Right lobe of liver (tissue), 4 donors: ENCODE measurements at regions not wholly inside any gene's neighbourhood (a gene's known extent, or its start where the extent isn't known, plus 50 kb on each side); places are given as distances from the start of the nearest gene placed in this dataset.

ENCODE experiments used
- POLR2A ChIP-seq: fragments of 450-650 bp; IDR thresholded peaks from one replicate; pipeline ENCODE4 v1.6.1; 2017; ENCODE audit warnings: antibody characterized with exemption, mild to moderate bottlenecking
- TF ChIP-seq, protein P1 (sequence below), 4 donors: fragments of 200-600 bp in 3 of 4; fragments of 450-650 bp in 1 of 4; IDR thresholded peaks; one replicate each; pipeline versions ENCODE4 v1.5.1 to v1.8.0; 2016 to 2022; ENCODE audit warnings: antibody characterized with exemption in 4 of 4, mild to moderate bottlenecking in 2 of 4
- donor health status: DM: no; HTN: no; CAD: no.
- donor health status: DM: no; HTN: no; CAD: no.
- donor health status: DM: no; HTN: yes; CAD: no.

DNA sequence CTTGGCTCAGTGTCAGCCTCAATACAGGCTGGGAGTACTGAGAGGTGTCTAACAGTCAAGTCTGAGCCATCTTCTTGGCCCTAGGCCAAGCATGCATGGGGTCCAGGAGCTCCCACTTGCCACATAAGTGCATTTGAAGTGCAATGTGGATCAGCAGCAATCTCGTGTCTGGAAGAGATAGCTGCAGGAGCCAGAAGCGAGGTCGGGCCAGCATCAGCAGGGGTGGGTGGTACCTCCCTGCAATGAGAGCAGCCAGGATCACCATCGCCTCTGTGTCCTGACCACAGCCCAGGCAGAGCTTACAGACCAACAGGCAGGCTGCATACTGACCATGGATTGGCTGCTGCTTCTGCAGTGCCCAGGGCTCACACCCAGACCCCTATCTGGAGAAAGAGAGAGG is 83.0 kb upstream of the CXCL12 start:
- no peak for TF ChIP-seq POLR2A
- TF ChIP-seq, protein P1, sequence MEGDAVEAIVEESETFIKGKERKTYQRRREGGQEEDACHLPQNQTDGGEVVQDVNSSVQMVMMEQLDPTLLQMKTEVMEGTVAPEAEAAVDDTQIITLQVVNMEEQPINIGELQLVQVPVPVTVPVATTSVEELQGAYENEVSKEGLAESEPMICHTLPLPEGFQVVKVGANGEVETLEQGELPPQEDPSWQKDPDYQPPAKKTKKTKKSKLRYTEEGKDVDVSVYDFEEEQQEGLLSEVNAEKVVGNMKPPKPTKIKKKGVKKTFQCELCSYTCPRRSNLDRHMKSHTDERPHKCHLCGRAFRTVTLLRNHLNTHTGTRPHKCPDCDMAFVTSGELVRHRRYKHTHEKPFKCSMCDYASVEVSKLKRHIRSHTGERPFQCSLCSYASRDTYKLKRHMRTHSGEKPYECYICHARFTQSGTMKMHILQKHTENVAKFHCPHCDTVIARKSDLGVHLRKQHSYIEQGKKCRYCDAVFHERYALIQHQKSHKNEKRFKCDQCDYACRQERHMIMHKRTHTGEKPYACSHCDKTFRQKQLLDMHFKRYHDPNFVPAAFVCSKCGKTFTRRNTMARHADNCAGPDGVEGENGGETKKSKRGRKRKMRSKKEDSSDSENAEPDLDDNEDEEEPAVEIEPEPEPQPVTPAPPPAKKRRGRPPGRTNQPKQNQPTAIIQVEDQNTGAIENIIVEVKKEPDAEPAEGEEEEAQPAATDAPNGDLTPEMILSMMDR (IDR thresholded peaks at IDR 0.05): no peak
